ENCODE measurements at regions not wholly inside any gene's neighbourhood (a gene's known extent, or its start where the extent isn't known, plus 50 kb on each side); places are given as distances from the start of the nearest gene placed in this dataset.
"Not testable (repeated sequence)": the region's sequence is repeated elsewhere in the genome, so short reads cannot be mapped to it uniquely, and the experiment has no call there.

GRCh38 chr7:34438436-34438835, 219.6 kb upstream of the NPSR1 start:
- H2BK5ac ChIP-seq (ENCODE audit: low read length), result no peak overlapping the region
- no peak overlapping the region for H2AFZ ChIP-seq (ENCODE audit: low read length)
- H3K23ac ChIP-seq (ENCODE audit: low read depth, low read length, poor library complexity), result no peak overlapping the region
- H3K27ac ChIP-seq (replicated peaks; ENCODE audit: low read length), result no peak overlapping the region
- H3K4me3 ChIP-seq (ENCODE audit: low read length in 2 of 2), result no peak overlapping the region
- H2AK5ac ChIP-seq (ENCODE audit: low read depth, low read length), result no peak overlapping the region
- no peak overlapping the region for H2BK120ac ChIP-seq (ENCODE audit: low read depth, low read length)
- H4K8ac ChIP-seq (ENCODE audit: low read depth, low read length), result no peak overlapping the region
- H3K27me3 ChIP-seq (ENCODE audit: control insufficient read depth in 3 of 3, insufficient read depth in 3 of 3, low read depth in 1 of 3, low read length in 3 of 3), result no peaks in the 10 kb centered on the region
- no peaks in the 10 kb centered on the region for H3K4me1 ChIP-seq (ENCODE audit: control insufficient read depth in 2 of 2, insufficient read depth in 1 of 2, low read depth in 1 of 2, low read length in 2 of 2)
- H3K14ac ChIP-seq (ENCODE audit: low read length), result no peak overlapping the region
- DNase-seq (ENCODE audit: low spot score), result no peak
- no peak overlapping the region for H2BK15ac ChIP-seq (ENCODE audit: low read length)
- H3K4ac ChIP-seq (ENCODE audit: low read length), result no peak overlapping the region
- H4K91ac ChIP-seq (ENCODE audit: low read depth, low read length, poor library complexity), result no peak overlapping the region
- H3K36me3 ChIP-seq (replicated peaks in 1 of 2; ENCODE audit: control insufficient read depth in 2 of 2, insufficient read depth in 2 of 2, low read length in 2 of 2), result no peaks in the 10 kb centered on the region
- WGBS, 2 donors (ENCODE audit: extremely low coverage in 2 of 2, insufficient read length in 2 of 2, insufficient replicate concordance in 1 of 2), result no CpG with 5 or more reads among the region's 3 CpGs
- H3K9ac ChIP-seq (ENCODE audit: low read depth, low read length, poor library complexity), result no peak overlapping the region
- no peaks in the 10 kb centered on the region for H3K9me3 ChIP-seq (replicated peaks in 1 of 2; ENCODE audit: control insufficient read depth in 2 of 2, insufficient read depth in 1 of 2, low read depth in 1 of 2, low read length in 2 of 2)
- no peak overlapping the region for H3K4me2 ChIP-seq (ENCODE audit: insufficient read depth, low read length, poor library complexity, severe bottlenecking)
- no peak overlapping the region for H3K18ac ChIP-seq (ENCODE audit: low read length)
- no peaks in the 10 kb centered on the region for H3K79me1 ChIP-seq (ENCODE audit: low read depth, low read length)
- H2BK12ac ChIP-seq (ENCODE audit: low read length), result no peak overlapping the region

DNA sequence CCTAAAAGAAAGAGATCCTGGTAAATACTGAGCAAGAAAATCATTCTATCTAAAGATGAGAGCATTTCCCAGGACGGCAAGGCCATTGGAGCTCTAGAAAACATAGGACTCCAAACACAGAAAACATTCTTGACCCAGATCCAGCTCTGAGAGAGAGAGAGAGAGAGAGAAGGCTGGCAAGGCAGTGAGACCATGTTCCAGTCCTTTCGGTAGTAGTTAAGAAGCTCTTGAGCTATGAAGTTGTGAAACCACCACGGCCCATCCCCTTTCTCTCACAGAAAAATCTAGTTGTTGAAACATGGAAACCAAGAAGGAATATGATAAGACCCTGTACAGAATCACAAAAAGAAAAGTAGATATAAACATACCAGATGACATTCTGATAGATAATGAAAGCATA, 212.4 kb upstream of the NPSR1 start:
- no peak overlapping the region for H2BK12ac ChIP-seq (ENCODE audit: low read length)
- H3K9me3 ChIP-seq (replicated peaks in 1 of 2; ENCODE audit: control insufficient read depth in 2 of 2, insufficient read depth in 1 of 2, low read depth in 1 of 2, low read length in 2 of 2), result no peaks in the 10 kb centered on the region
- no peak for DNase-seq (ENCODE audit: low spot score)
- no peaks in the 10 kb centered on the region for H3K79me1 ChIP-seq (ENCODE audit: low read depth, low read length)
- no peak overlapping the region for H2AK5ac ChIP-seq (ENCODE audit: low read depth, low read length)
- no peak overlapping the region for H3K4me2 ChIP-seq (ENCODE audit: insufficient read depth, low read length, poor library complexity, severe bottlenecking)
- no peak overlapping the region for H4K8ac ChIP-seq (ENCODE audit: low read depth, low read length)
- no peak overlapping the region for H3K18ac ChIP-seq (ENCODE audit: low read length)
- no peak overlapping the region for H4K91ac ChIP-seq (ENCODE audit: low read depth, low read length, poor library complexity)
- no peak overlapping the region for H2BK5ac ChIP-seq (ENCODE audit: low read length)
- H3K4ac ChIP-seq (ENCODE audit: low read length), result no peak overlapping the region
- H3K23ac ChIP-seq (ENCODE audit: low read depth, low read length, poor library complexity), result no peak overlapping the region
- no CpG with 5 or more reads among the region's 3 CpGs for WGBS, 2 donors (ENCODE audit: extremely low coverage in 2 of 2, insufficient read length in 2 of 2, insufficient replicate concordance in 1 of 2)
- H2AFZ ChIP-seq (ENCODE audit: low read length), result no peak overlapping the region
- H2BK15ac ChIP-seq (ENCODE audit: low read length), result no peak overlapping the region
- no peaks in the 10 kb centered on the region for H3K27me3 ChIP-seq (ENCODE audit: control insufficient read depth in 3 of 3, insufficient read depth in 3 of 3, low read depth in 1 of 3, low read length in 3 of 3)
- H3K14ac ChIP-seq (ENCODE audit: low read length), result no peak overlapping the region
- no peak overlapping the region for H3K4me3 ChIP-seq (ENCODE audit: low read length in 2 of 2)
- no peak overlapping the region for H3K9ac ChIP-seq (ENCODE audit: low read depth, low read length, poor library complexity)
- H3K4me1 ChIP-seq (ENCODE audit: control insufficient read depth in 2 of 2, insufficient read depth in 1 of 2, low read depth in 1 of 2, low read length in 2 of 2), result no peaks in the 10 kb centered on the region
- no peaks in the 10 kb centered on the region for H3K36me3 ChIP-seq (replicated peaks in 1 of 2; ENCODE audit: control insufficient read depth in 2 of 2, insufficient read depth in 2 of 2, low read length in 2 of 2)
- H2BK120ac ChIP-seq (ENCODE audit: low read depth, low read length), result no peak overlapping the region
- H3K27ac ChIP-seq (replicated peaks; ENCODE audit: low read length), result no peak overlapping the region

DNA sequence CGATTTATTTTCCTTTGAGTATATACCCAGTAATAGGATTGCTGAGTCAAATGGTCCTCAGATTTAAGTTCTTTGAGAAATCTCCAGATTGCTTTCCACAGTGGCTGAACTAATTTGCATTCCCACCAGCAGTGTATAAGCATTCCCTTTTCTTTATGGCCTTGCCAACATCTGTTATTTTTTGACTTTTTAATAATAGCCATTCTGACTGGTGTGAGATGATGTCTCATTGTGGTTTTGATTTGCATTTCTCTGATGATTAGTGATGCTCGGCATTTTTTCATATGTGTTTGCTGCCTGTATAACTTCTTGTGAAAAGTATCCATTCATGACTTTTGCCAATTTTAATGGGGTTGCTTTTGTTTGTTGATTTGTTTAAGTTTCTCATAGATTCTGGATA, 209.5 kb upstream of the NPSR1 start:
- not testable (repeated sequence) for H3K23ac ChIP-seq (ENCODE audit: low read depth, low read length, poor library complexity); H4K91ac ChIP-seq (ENCODE audit: low read depth, low read length, poor library complexity); H3K4ac ChIP-seq (ENCODE audit: low read length); H2AFZ ChIP-seq (ENCODE audit: low read length); H2BK15ac ChIP-seq (ENCODE audit: low read length); H2BK5ac ChIP-seq (ENCODE audit: low read length); H4K8ac ChIP-seq (ENCODE audit: low read depth, low read length); H3K79me1 ChIP-seq (ENCODE audit: low read depth, low read length); H3K27ac ChIP-seq (replicated peaks; ENCODE audit: low read length); H2BK120ac ChIP-seq (ENCODE audit: low read depth, low read length); DNase-seq (ENCODE audit: low spot score); H3K4me3 ChIP-seq (ENCODE audit: low read length in 2 of 2); H2AK5ac ChIP-seq (ENCODE audit: low read depth, low read length); H3K9me3 ChIP-seq (replicated peaks in 1 of 2; ENCODE audit: control insufficient read depth in 2 of 2, insufficient read depth in 1 of 2, low read depth in 1 of 2, low read length in 2 of 2); H3K14ac ChIP-seq (ENCODE audit: low read length); H3K4me2 ChIP-seq (ENCODE audit: insufficient read depth, low read length, poor library complexity, severe bottlenecking); H3K4me1 ChIP-seq (ENCODE audit: control insufficient read depth in 2 of 2, insufficient read depth in 1 of 2, low read depth in 1 of 2, low read length in 2 of 2); H3K18ac ChIP-seq (ENCODE audit: low read length); H3K36me3 ChIP-seq (replicated peaks in 1 of 2; ENCODE audit: control insufficient read depth in 2 of 2, insufficient read depth in 2 of 2, low read length in 2 of 2); H3K27me3 ChIP-seq (ENCODE audit: control insufficient read depth in 3 of 3, insufficient read depth in 3 of 3, low read depth in 1 of 3, low read length in 3 of 3); H3K9ac ChIP-seq (ENCODE audit: low read depth, low read length, poor library complexity); H2BK12ac ChIP-seq (ENCODE audit: low read length)
- no CpG with 5 or more reads among the region's 2 CpGs for WGBS, 2 donors (ENCODE audit: extremely low coverage in 2 of 2, insufficient read length in 2 of 2, insufficient replicate concordance in 1 of 2)

DNA sequence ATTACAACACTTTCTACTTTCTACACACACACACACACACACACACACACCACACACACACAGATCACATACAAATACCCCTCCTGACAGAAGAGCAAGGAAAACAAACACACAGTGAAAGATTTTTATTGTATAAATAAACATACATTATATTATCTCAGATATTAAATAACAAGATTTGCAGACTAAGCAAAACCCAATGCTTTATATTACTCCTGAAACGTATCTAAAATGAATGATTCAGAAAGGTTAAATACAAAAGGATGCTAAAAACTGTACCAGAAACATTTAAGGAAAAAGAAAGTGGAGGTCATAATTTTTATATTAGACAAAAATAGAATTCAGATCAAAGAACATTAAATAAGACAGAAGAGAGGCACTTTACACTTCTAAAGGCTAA, 208.3 kb upstream of the NPSR1 start:
- no CpG with 5 or more reads among the region's 1 CpG for WGBS, 2 donors (ENCODE audit: extremely low coverage in 2 of 2, insufficient read length in 2 of 2, insufficient replicate concordance in 1 of 2)
- Histone ChIP-seq H3K9ac (ENCODE audit: low read depth, low read length, poor library complexity) (no peak overlapping the region), H4K8ac (ENCODE audit: low read depth, low read length) (no peak overlapping the region), H3K9me3 (replicated peaks in 1 of 2; ENCODE audit: control insufficient read depth in 2 of 2, insufficient read depth in 1 of 2, low read depth in 1 of 2, low read length in 2 of 2) (no peaks in the 10 kb centered on the region), H4K91ac (ENCODE audit: low read depth, low read length, poor library complexity) (no peak overlapping the region), H2BK12ac (ENCODE audit: low read length) (no peak overlapping the region), H3K36me3 (replicated peaks in 1 of 2; ENCODE audit: control insufficient read depth in 2 of 2, insufficient read depth in 2 of 2, low read length in 2 of 2) (no peaks in the 10 kb centered on the region), H3K4me2 (ENCODE audit: insufficient read depth, low read length, poor library complexity, severe bottlenecking) (no peak overlapping the region), H3K4ac (ENCODE audit: low read length) (no peak overlapping the region), H3K27me3 (ENCODE audit: control insufficient read depth in 3 of 3, insufficient read depth in 3 of 3, low read depth in 1 of 3, low read length in 3 of 3) (no peaks in the 10 kb centered on the region), H3K79me1 (ENCODE audit: low read depth, low read length) (no peaks in the 10 kb centered on the region), H3K23ac (ENCODE audit: low read depth, low read length, poor library complexity) (no peak overlapping the region), H2AK5ac (ENCODE audit: low read depth, low read length) (no peak overlapping the region), H3K4me1 (ENCODE audit: control insufficient read depth in 2 of 2, insufficient read depth in 1 of 2, low read depth in 1 of 2, low read length in 2 of 2) (no peaks in the 10 kb centered on the region), H2BK5ac (ENCODE audit: low read length) (no peak overlapping the region), H2BK15ac (ENCODE audit: low read length) (no peak overlapping the region), H3K4me3 (ENCODE audit: low read length in 2 of 2) (no peak overlapping the region), H2AFZ (ENCODE audit: low read length) (no peak overlapping the region), H3K14ac (ENCODE audit: low read length) (no peak overlapping the region), H3K27ac (replicated peaks; ENCODE audit: low read length) (no peak overlapping the region), H3K18ac (ENCODE audit: low read length) (no peak overlapping the region), H2BK120ac (ENCODE audit: low read depth, low read length) (no peak overlapping the region)
- no peak for DNase-seq (ENCODE audit: low spot score)
